HCT116 (cell line): ENCODE measurements at regions not wholly inside any gene's neighbourhood (a gene's known extent, or its start where the extent isn't known, plus 50 kb on each side); places are given as distances from the start of the nearest gene placed in this dataset.

Experiments used
- ATAC-seq: fragments of 200-7000 bp; cut with Tn5 transposase; 2 replicates; pipeline ENCODE4 v1.9.1; 2020; ENCODE audit warnings: mild to moderate bottlenecking, moderate library complexity
- BruUV-seq: library from RNA; stranded (reverse); fragments of 400-500 nt; replicated peaks from 2 replicates; lab custom pipeline; 2021; lab: Mats Ljungman, UMichigan
- CTCF ChIA-PET: fragments of 300-600 bp; sonication (Branson Sonifier 250); formaldehyde crosslinking; loops from one replicate; lab custom pipeline; 2021; ENCODE audit warnings: antibody characterized with exemption; lab: Charles Lee
- POLR2A ChIA-PET: fragments of 300-600, 350-600 bp; sonication (Branson Sonifier 250); formaldehyde crosslinking; loops from one replicate; lab custom pipeline; 2021; ENCODE audit warnings: antibody characterized with exemption; lab: Charles Lee
- RAD21 ChIA-PET, 2 experiments: fragments of 300-600 bp; sonication (Branson Sonifier 250); formaldehyde crosslinking; loops; one replicate each; lab custom pipeline; 2023; ENCODE audit warnings: low total read pairs in 2 of 2; ENCODE audit not compliant: uncharacterized antibody in 2 of 2, unreplicated experiment in 2 of 2, low non-redundant PET in 1 of 2; lab: Charles Lee
- DNase-seq: peaks from one replicate; pipeline ENCODE4 v3.0.0-alpha.2; 2010; ENCODE audit warnings: low read depth, low spot score
- H2AFZ ChIP-seq: fragments of 200-600 bp; shearing (Covaris generic), sonication (generic); 2 replicates; pipeline ENCODE4 v1.6.1; 2017; ENCODE audit warnings: low read depth, mixed run types, mixed read lengths, antibody characterized with exemption, low read length; ENCODE audit not compliant: poor library complexity, severe bottlenecking
- H3K27ac ChIP-seq: 2 replicates; pipeline ENCODE4 v1.5.1; 2012; ENCODE audit warnings: low read depth, low read length
- H3K27me3 ChIP-seq: fragments of 200-600 bp; sonication (generic); 2 replicates; pipeline ENCODE4 v1.6.1; 2016; ENCODE audit warnings: mixed run types, low read length, mixed read lengths; ENCODE audit not compliant: insufficient read depth
- H3K36me3 ChIP-seq, 2 experiments: fragments of 200-500 bp in 1 of 2; fragments of 200-600 bp in 1 of 2; sonication (Bioruptor generic) in 1 of 2; sonication (generic) in 1 of 2; 2 replicates each; pipeline versions ENCODE4 v1.5.1 to v1.6.1; 2014 to 2016; ENCODE audit warnings: low read length in 2 of 2, inconsistent platforms in 1 of 2, mixed read lengths in 1 of 2, mixed run types in 1 of 2; ENCODE audit not compliant: insufficient read depth in 2 of 2, control insufficient read depth in 1 of 2
- H3K4me1 ChIP-seq, 2 experiments: fragments of 200-600 bp in 1 of 2; sonication (generic) in 1 of 2; 2 replicates each; pipeline versions ENCODE4 v1.5.1 to v1.6.1; 2012 to 2017; ENCODE audit warnings: low read length in 2 of 2, inconsistent platforms in 1 of 2, mild to moderate bottlenecking in 1 of 2, mixed read lengths in 1 of 2, mixed run types in 1 of 2, moderate library complexity in 1 of 2; ENCODE audit not compliant: insufficient read depth in 2 of 2, control insufficient read depth in 1 of 2
- H3K4me2 ChIP-seq: fragments of 200-600 bp; sonication (generic); 2 replicates; pipeline ENCODE4 v1.6.1; 2017; ENCODE audit warnings: mixed run types, low read length, mixed read lengths
- H3K4me3 ChIP-seq, 2 experiments: fragments of 200-600 bp in 1 of 2; sonication (generic) in 1 of 2; replicated peaks in 1 of 2; 2 replicates each; pipeline ENCODE4 v1.5.1; 2011 to 2016; ENCODE audit warnings: low read length in 2 of 2, control low read depth in 1 of 2, low read depth in 1 of 2, mild to moderate bottlenecking in 1 of 2, mixed read lengths in 1 of 2, mixed run types in 1 of 2
- H3K79me2 ChIP-seq: fragments of 200-600 bp; sonication (generic); 2 replicates; pipeline ENCODE4 v1.6.1; 2017; ENCODE audit warnings: mild to moderate bottlenecking, mixed run types, low read length, moderate library complexity, mixed read lengths; ENCODE audit not compliant: insufficient read depth
- H3K9ac ChIP-seq: fragments of 200-600 bp; sonication (generic); 2 replicates; pipeline ENCODE4 v1.6.1; 2016; ENCODE audit warnings: low read length, mixed read lengths
- H3K9me2 ChIP-seq: fragments of 200-600 bp; sonication (generic), shearing (Covaris generic); 2 replicates; pipeline ENCODE4 v1.6.1; 2017; ENCODE audit warnings: mixed run types, mild to moderate bottlenecking, moderate library complexity; ENCODE audit not compliant: insufficient read depth
- H3K9me3 ChIP-seq, 2 experiments: fragments of 200-500 bp in 1 of 2; fragments of 200-600 bp in 1 of 2; sonication (Bioruptor generic) in 1 of 2; sonication (generic) in 1 of 2; 2 replicates each; pipeline ENCODE4 v1.6.1; 2014 to 2017; ENCODE audit warnings: low read length in 2 of 2, mixed read lengths in 2 of 2, inconsistent platforms in 1 of 2, low read depth in 1 of 2, mild to moderate bottlenecking in 1 of 2, mixed run types in 1 of 2, moderate library complexity in 1 of 2; ENCODE audit not compliant: control insufficient read depth in 1 of 2, insufficient read depth in 1 of 2
- H4K20me1 ChIP-seq: fragments of 200-600 bp; sonication (generic), shearing (Covaris generic); 2 replicates; pipeline ENCODE4 v1.6.1; 2017; ENCODE audit warnings: mixed run types, mild to moderate bottlenecking, moderate library complexity; ENCODE audit not compliant: insufficient read depth
- CBX3 ChIP-seq: IDR thresholded peaks from 2 replicates; pipeline ENCODE4 v1.6.1; 2012; ENCODE audit warnings: low read depth
- CEBPB ChIP-seq: IDR thresholded peaks from 2 replicates; pipeline ENCODE4 v1.6.1; 2012; ENCODE audit warnings: low read depth
- CTCF ChIP-seq, 3 experiments: fragments of 200-600 bp in 1 of 3; sonication (generic) in 1 of 3; IDR thresholded peaks in 2 of 3; conservative IDR thresholded peaks in 1 of 3; 2 replicates each; pipeline ENCODE4 v1.5.1; 2012 to 2017; ENCODE audit warnings: low read depth in 2 of 3, low read length in 2 of 3, antibody characterized with exemption in 1 of 3, borderline replicate concordance in 1 of 3, control low read depth in 1 of 3, mild to moderate bottlenecking in 1 of 3, mixed read lengths in 1 of 3, mixed run types in 1 of 3, moderate library complexity in 1 of 3; ENCODE audit not compliant: insufficient read depth in 1 of 3
- EGR1 ChIP-seq: IDR thresholded peaks from 2 replicates; pipeline ENCODE4 v1.6.1; 2012; ENCODE audit warnings: low read depth
- ELF1 ChIP-seq: IDR thresholded peaks from 2 replicates; pipeline ENCODE4 v1.6.1; 2012; ENCODE audit warnings: low read depth, borderline replicate concordance
- EZH2 ChIP-seq: fragments of 200-600 bp; sonication (generic); IDR thresholded peaks from 2 replicates; pipeline ENCODE4 v1.6.1; 2017; ENCODE audit warnings: antibody characterized with exemption, mixed run types
- EZH2phosphoT487 ChIP-seq: fragments of 200-600 bp; IDR thresholded peaks from 2 replicates; pipeline ENCODE4 v1.6.1; 2018; ENCODE audit warnings: antibody characterized with exemption, borderline replicate concordance
- FOSL1 ChIP-seq: IDR thresholded peaks from 2 replicates; pipeline ENCODE4 v1.6.1; 2012; ENCODE audit warnings: low read depth
- JUND ChIP-seq: IDR thresholded peaks from 2 replicates; pipeline ENCODE4 v1.6.1; 2012
- POLR2A ChIP-seq: IDR thresholded peaks from 2 replicates; pipeline ENCODE4 v1.7.0; 2011; ENCODE audit warnings: borderline replicate concordance; ENCODE audit not compliant: insufficient read depth, insufficient read length; ENCODE audit errors: extremely low read depth
- POLR2AphosphoS5 ChIP-seq: IDR thresholded peaks from 2 replicates; pipeline ENCODE4 v1.6.1; 2011; ENCODE audit warnings: mild to moderate bottlenecking, low read depth, low read length, moderate library complexity
- SIN3A ChIP-seq: IDR thresholded peaks from 2 replicates; pipeline ENCODE4 v1.6.1; 2012; ENCODE audit warnings: low read depth
- SRF ChIP-seq: IDR thresholded peaks from 2 replicates; pipeline ENCODE4 v1.6.1; 2012; ENCODE audit warnings: low read depth
- TCF7L2 ChIP-seq: IDR thresholded peaks from 2 replicates; pipeline ENCODE4 v1.7.0; 2011; ENCODE audit warnings: borderline replicate concordance, inconsistent platforms; ENCODE audit not compliant: insufficient read depth, insufficient read length; ENCODE audit errors: extremely low read depth
- YY1 ChIP-seq: IDR thresholded peaks from 2 replicates; pipeline ENCODE4 v1.6.1; 2011; ENCODE audit warnings: low read length, low read depth, moderate library complexity, mild to moderate bottlenecking; ENCODE audit not compliant: insufficient replicate concordance; ENCODE audit errors: extremely low read depth
- ZBTB33 ChIP-seq: IDR thresholded peaks from 2 replicates; pipeline ENCODE4 v1.6.1; 2011; ENCODE audit warnings: mild to moderate bottlenecking, low read length, moderate library complexity; ENCODE audit not compliant: insufficient replicate concordance; ENCODE audit errors: extremely low read depth
- ZFX ChIP-seq: fragments of 450-650 bp; IDR thresholded peaks from 2 replicates; pipeline ENCODE4 v1.6.1; 2017
- ZNF274 ChIP-seq: fragments of 200-500 bp; sonication (Bioruptor generic); IDR thresholded peaks from 2 replicates; pipeline ENCODE4 v1.6.1; 2014; ENCODE audit warnings: mild to moderate bottlenecking, low read depth, low read length, inconsistent platforms
- intact Hi-C: fragments of 100-400 bp; cut with micrococcal nuclease; formaldehyde crosslinking; loops from 2 replicates; pipeline ENCODE4 v1.10.0; 2022
- TF ChIP-seq, protein P1 (sequence below): IDR thresholded peaks from 2 replicates; pipeline ENCODE4 v1.6.1; 2012; ENCODE audit warnings: low read depth

DNA sequence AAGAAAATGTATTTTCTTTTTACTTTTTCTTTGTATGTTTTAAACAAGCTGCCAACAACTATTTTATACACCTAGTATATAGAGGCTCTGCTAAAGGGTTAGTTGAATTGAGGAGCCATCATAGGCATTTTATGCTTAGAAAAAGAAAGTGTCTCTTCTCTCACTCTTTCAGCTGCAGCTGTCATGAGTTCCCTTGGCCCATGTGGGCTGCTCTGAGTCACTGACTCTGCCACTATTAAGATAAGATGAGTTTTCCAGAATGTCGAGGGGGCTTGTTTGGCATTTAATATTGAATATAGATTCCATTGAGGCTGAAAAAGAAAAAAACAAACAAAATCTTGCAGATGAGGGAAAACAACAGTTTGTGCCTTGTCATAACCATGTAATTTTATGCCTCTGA is 126.0 kb upstream of the PAQR3 start:
- H2AFZ ChIP-seq, result no peak overlapping the region
- no peaks in the 10 kb centered on the region for H3K9me2 ChIP-seq
- H3K27ac ChIP-seq, result no peak overlapping the region
- H3K27me3 ChIP-seq, result peaks cover 24% of the 10 kb centered on the region
- ChIA-PET POLR2A (no interaction called here), RAD21 (no interaction called here), CTCF (no interaction called here)
- TF ChIP-seq ZFX, result no peak
- TF ChIP-seq TCF7L2, result no peak
- TF ChIP-seq, protein P1, sequence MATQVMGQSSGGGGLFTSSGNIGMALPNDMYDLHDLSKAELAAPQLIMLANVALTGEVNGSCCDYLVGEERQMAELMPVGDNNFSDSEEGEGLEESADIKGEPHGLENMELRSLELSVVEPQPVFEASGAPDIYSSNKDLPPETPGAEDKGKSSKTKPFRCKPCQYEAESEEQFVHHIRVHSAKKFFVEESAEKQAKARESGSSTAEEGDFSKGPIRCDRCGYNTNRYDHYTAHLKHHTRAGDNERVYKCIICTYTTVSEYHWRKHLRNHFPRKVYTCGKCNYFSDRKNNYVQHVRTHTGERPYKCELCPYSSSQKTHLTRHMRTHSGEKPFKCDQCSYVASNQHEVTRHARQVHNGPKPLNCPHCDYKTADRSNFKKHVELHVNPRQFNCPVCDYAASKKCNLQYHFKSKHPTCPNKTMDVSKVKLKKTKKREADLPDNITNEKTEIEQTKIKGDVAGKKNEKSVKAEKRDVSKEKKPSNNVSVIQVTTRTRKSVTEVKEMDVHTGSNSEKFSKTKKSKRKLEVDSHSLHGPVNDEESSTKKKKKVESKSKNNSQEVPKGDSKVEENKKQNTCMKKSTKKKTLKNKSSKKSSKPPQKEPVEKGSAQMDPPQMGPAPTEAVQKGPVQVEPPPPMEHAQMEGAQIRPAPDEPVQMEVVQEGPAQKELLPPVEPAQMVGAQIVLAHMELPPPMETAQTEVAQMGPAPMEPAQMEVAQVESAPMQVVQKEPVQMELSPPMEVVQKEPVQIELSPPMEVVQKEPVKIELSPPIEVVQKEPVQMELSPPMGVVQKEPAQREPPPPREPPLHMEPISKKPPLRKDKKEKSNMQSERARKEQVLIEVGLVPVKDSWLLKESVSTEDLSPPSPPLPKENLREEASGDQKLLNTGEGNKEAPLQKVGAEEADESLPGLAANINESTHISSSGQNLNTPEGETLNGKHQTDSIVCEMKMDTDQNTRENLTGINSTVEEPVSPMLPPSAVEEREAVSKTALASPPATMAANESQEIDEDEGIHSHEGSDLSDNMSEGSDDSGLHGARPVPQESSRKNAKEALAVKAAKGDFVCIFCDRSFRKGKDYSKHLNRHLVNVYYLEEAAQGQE, result no peak
- TF ChIP-seq EZH2, result no peak
- TF ChIP-seq ZBTB33, result no peak
- no peak for TF ChIP-seq ELF1
- no peak for TF ChIP-seq SIN3A
- TF ChIP-seq POLR2A, result no peak
- TF ChIP-seq YY1, result no peak
- TF ChIP-seq EGR1, result no peak
- no peak for TF ChIP-seq ZNF274
- TF ChIP-seq SRF, result no peak
- TF ChIP-seq CTCF (IDR thresholded peaks at IDR 0.05 in 2 of 3, conservative IDR thresholded peaks at IDR 0.05 in 1 of 3; ENCODE audit: borderline replicate concordance in 1 of 3, insufficient read depth in 1 of 3, low read depth in 2 of 3, low read length in 2 of 3), result no peak
- no peak for TF ChIP-seq POLR2AphosphoS5
- no peak for TF ChIP-seq EZH2phosphoT487
- TF ChIP-seq JUND, result no peak
- no peak for TF ChIP-seq CEBPB
- TF ChIP-seq CBX3, result no peak
- TF ChIP-seq FOSL1, result no peak
- H3K9ac ChIP-seq, result no peak overlapping the region
- ATAC-seq (no peak), DNase-seq (no peak)
- intact Hi-C loops, result no loop called here
- H3K4me3 ChIP-seq, result no peak overlapping the region
- H3K36me3 ChIP-seq, result no peaks in the 10 kb centered on the region
- no TSS peak for BruUV-seq
- no peak overlapping the region for H3K4me2 ChIP-seq
- no peaks in the 10 kb centered on the region for H3K9me3 ChIP-seq
- no peaks in the 10 kb centered on the region for H3K4me1 ChIP-seq
- no peaks in the 10 kb centered on the region for H4K20me1 ChIP-seq
- H3K79me2 ChIP-seq, result no peaks in the 10 kb centered on the region
